ENCODE measurements at regions not wholly inside any gene's neighbourhood (a gene's known extent, or its start where the extent isn't known, plus 50 kb on each side); places are given as distances from the start of the nearest gene placed in this dataset.
A peak's percentile ranks its signal among the peaks of the same experiment; 100 is the strongest.

DNA sequence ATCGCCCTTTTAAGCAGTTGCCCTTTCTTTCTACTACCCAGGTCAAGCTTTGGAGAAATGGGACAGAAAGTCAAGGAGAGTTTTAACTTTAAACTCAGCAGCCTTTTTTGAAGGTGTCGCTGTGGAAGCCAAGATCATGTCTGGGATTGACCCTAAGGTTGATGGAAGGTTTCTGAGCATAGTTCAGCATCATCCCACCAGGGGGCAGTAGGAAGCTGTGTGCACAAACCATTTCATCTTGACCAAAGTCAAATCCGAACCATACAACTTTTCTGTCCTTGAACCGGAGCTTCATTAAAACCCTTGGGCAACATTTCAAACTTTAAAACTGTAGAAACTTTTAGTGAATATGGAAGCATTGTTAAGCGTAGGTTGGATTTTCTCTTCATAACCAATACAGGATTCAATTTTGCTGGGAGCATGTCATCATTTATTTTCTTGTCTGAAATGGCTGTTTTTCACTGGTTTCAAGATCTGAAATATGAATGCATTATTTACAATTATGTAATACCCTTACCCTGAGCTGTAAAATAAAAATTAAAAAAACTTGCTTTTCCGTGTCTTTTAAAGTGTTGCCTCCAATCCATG lies 214.4 kb upstream of the KIAA1217 start:
- H3K79me2 ChIP-seq (ENCODE audit: insufficient read depth, low read length), result no peaks in the 10 kb centered on the region
- no peak overlapping the region for H2AFZ ChIP-seq (ENCODE audit: low read length)
- H4K20me1 ChIP-seq (ENCODE audit: insufficient read depth, low read length, poor library complexity, severe bottlenecking), result no peaks in the 10 kb centered on the region
- no peak overlapping the region for H3K4me3 ChIP-seq (ENCODE audit: low read length, poor library complexity, severe bottlenecking)
- H3K9ac ChIP-seq (ENCODE audit: low read depth, low read length, poor library complexity, severe bottlenecking), result no peak overlapping the region
- no peaks in the 10 kb centered on the region for H3F3A ChIP-seq (ENCODE audit: low read depth)
- H3K36me3 ChIP-seq (ENCODE audit: insufficient read depth, low read length), result no peaks in the 10 kb centered on the region
- TF ChIP-seq, protein P1, sequence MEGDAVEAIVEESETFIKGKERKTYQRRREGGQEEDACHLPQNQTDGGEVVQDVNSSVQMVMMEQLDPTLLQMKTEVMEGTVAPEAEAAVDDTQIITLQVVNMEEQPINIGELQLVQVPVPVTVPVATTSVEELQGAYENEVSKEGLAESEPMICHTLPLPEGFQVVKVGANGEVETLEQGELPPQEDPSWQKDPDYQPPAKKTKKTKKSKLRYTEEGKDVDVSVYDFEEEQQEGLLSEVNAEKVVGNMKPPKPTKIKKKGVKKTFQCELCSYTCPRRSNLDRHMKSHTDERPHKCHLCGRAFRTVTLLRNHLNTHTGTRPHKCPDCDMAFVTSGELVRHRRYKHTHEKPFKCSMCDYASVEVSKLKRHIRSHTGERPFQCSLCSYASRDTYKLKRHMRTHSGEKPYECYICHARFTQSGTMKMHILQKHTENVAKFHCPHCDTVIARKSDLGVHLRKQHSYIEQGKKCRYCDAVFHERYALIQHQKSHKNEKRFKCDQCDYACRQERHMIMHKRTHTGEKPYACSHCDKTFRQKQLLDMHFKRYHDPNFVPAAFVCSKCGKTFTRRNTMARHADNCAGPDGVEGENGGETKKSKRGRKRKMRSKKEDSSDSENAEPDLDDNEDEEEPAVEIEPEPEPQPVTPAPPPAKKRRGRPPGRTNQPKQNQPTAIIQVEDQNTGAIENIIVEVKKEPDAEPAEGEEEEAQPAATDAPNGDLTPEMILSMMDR (conservative IDR thresholded peaks at IDR 0.05; ENCODE audit: low read length), result peak; percentile 95
- TF ChIP-seq EZH2phosphoT487 (IDR thresholded peaks at IDR 0.05; ENCODE audit: borderline replicate concordance), result no peak
- no peaks in the 10 kb centered on the region for H3K9me3 ChIP-seq (ENCODE audit: insufficient read depth, low read depth, low read length)
- H3K9me2 ChIP-seq (replicated peaks; ENCODE audit: low read depth, low read length), result no peaks in the 10 kb centered on the region
- H3K27me3 ChIP-seq (ENCODE audit: insufficient read depth, low read length, poor library complexity, severe bottlenecking), result no peaks in the 10 kb centered on the region
- H3K4me1 ChIP-seq (ENCODE audit: insufficient read depth, low read length, poor library complexity, severe bottlenecking), result no peaks in the 10 kb centered on the region
- H3K4me2 ChIP-seq (ENCODE audit: low read depth, low read length, poor library complexity, severe bottlenecking), result no peak overlapping the region

DNA sequence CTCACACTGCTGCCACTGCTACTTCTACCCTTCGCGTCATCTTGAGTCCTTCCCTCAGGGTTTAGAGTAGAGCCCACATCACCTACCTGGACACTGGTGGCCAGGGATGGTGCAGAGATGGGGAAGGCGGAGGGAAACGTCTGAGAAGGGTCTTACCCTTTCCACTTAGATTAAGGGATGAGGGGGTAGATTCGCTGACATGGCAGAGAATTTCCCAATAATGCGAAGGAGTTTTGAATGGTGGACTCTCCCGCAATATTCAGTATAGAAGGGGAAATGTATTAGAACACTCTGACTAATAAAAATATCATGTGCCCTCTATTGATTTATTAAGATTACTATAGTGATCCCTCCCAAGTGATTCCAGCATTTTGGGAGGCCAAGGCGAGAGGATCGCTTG lies 209.5 kb upstream of the KIAA1217 start:
- Histone ChIP-seq H3F3A (ENCODE audit: low read depth) (no peaks in the 10 kb centered on the region), H3K9ac (ENCODE audit: low read depth, low read length, poor library complexity, severe bottlenecking) (no peak overlapping the region), H3K36me3 (ENCODE audit: insufficient read depth, low read length) (no peaks in the 10 kb centered on the region)

DNA sequence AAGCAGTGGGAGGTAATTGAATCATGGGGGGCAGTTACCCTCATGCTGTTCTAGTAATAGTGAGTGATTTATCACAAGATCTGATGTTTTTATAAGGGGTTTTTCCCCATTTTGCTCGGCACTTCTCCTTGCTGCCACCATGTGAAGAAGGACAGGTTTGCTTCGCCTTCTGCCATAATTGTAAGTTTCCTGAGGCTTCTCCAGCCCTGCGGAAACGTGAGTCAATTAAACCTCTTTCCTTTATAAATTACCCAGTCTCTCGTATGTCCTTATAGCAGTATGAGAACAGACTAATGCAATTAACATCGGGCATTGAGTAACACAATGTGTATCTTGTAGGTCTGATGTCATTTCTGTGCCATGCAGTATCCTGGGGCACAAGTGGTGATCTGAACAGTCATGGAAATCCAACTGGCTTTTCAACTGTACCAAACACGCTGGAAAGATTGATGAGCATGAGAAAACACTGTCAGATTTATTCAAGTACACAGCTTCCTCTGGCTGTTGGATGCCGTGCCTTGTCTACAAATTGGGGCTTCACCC lies 208.6 kb upstream of the KIAA1217 start:
- no peaks in the 10 kb centered on the region for H3F3A ChIP-seq (ENCODE audit: low read depth)
- no peaks in the 10 kb centered on the region for H3K9me3 ChIP-seq (ENCODE audit: insufficient read depth, low read depth, low read length)
- no peaks in the 10 kb centered on the region for H3K4me1 ChIP-seq (ENCODE audit: insufficient read depth, low read length, poor library complexity, severe bottlenecking)
- H4K20me1 ChIP-seq (ENCODE audit: insufficient read depth, low read length, poor library complexity, severe bottlenecking), result no peaks in the 10 kb centered on the region
- H2AFZ ChIP-seq (ENCODE audit: low read length), result no peak overlapping the region
- H3K79me2 ChIP-seq (ENCODE audit: insufficient read depth, low read length), result no peaks in the 10 kb centered on the region
- H3K9ac ChIP-seq (ENCODE audit: low read depth, low read length, poor library complexity, severe bottlenecking), result no peak overlapping the region
- H3K27me3 ChIP-seq (ENCODE audit: insufficient read depth, low read length, poor library complexity, severe bottlenecking), result no peaks in the 10 kb centered on the region
- no peaks in the 10 kb centered on the region for H3K36me3 ChIP-seq (ENCODE audit: insufficient read depth, low read length)
- no peak overlapping the region for H3K4me3 ChIP-seq (ENCODE audit: low read length, poor library complexity, severe bottlenecking)
- H3K9me2 ChIP-seq (replicated peaks; ENCODE audit: low read depth, low read length), result no peaks in the 10 kb centered on the region
- TF ChIP-seq EZH2phosphoT487 (IDR thresholded peaks at IDR 0.05; ENCODE audit: borderline replicate concordance), result no peak
- TF ChIP-seq, protein P1 (conservative IDR thresholded peaks at IDR 0.05; ENCODE audit: low read length), result no peak
- H3K4me2 ChIP-seq (ENCODE audit: low read depth, low read length, poor library complexity, severe bottlenecking), result no peak overlapping the region

More for the DNA sequence above, 209.5 kb upstream of the KIAA1217 start:
- H3K79me2 ChIP-seq (ENCODE audit: insufficient read depth, low read length), result no peaks in the 10 kb centered on the region
- no peak overlapping the region for H3K4me3 ChIP-seq (ENCODE audit: low read length, poor library complexity, severe bottlenecking)
- H2AFZ ChIP-seq (ENCODE audit: low read length), result no peak overlapping the region
- no peaks in the 10 kb centered on the region for H4K20me1 ChIP-seq (ENCODE audit: insufficient read depth, low read length, poor library complexity, severe bottlenecking)
- H3K9me2 ChIP-seq (replicated peaks; ENCODE audit: low read depth, low read length), result no peaks in the 10 kb centered on the region
- no peaks in the 10 kb centered on the region for H3K27me3 ChIP-seq (ENCODE audit: insufficient read depth, low read length, poor library complexity, severe bottlenecking)
- TF ChIP-seq, protein P1 (conservative IDR thresholded peaks at IDR 0.05; ENCODE audit: low read length), result no peak
- no peak for TF ChIP-seq EZH2phosphoT487 (IDR thresholded peaks at IDR 0.05; ENCODE audit: borderline replicate concordance)
- no peak overlapping the region for H3K4me2 ChIP-seq (ENCODE audit: low read depth, low read length, poor library complexity, severe bottlenecking)
- no peaks in the 10 kb centered on the region for H3K9me3 ChIP-seq (ENCODE audit: insufficient read depth, low read depth, low read length)
- no peaks in the 10 kb centered on the region for H3K4me1 ChIP-seq (ENCODE audit: insufficient read depth, low read length, poor library complexity, severe bottlenecking)
